ENCODE measurements at regions not wholly inside any gene's neighbourhood (a gene's known extent, or its start where the extent isn't known, plus 50 kb on each side); places are given as distances from the start of the nearest gene placed in this dataset.

GRCh38 chr2:43038696-43039094, 187.7 kb downstream of the ZFP36L2 start:
- TF ChIP-seq CTCF (IDR thresholded peaks at IDR 0.05) (no peak), POLR2AphosphoS5 (IDR thresholded peaks at IDR 0.05) (no peak), POLR2A (IDR thresholded peaks at IDR 0.05) (no peak)

All from transverse colon (tissue), 4 donors.